Coronary artery (tissue), 2 donors: ENCODE measurements at regions not wholly inside any gene's neighbourhood (a gene's known extent, or its start where the extent isn't known, plus 50 kb on each side); places are given as distances from the start of the nearest gene placed in this dataset.

ENCODE experiments used
- DNase-seq: peaks from one replicate; pipeline ENCODE4 v3.0.0-alpha.2; 2017; ENCODE audit warnings: low spot score
- H3K27ac ChIP-seq, 2 donors: fragments of 200-600 bp; sonication (generic); one replicate each; pipeline ENCODE4 v1.5.1; 2016 to 2019
- H3K4me3 ChIP-seq: fragments of 200-600 bp; sonication (generic); 2 replicates; pipeline ENCODE4 v1.5.1; 2016; ENCODE audit warnings: mild to moderate bottlenecking, moderate library complexity
- TF ChIP-seq, protein P1 (sequence below): fragments of 200-600 bp; sonication (generic); IDR thresholded peaks from one replicate; pipeline ENCODE4 v1.5.1; 2019; ENCODE audit warnings: antibody characterized with exemption

DNA sequence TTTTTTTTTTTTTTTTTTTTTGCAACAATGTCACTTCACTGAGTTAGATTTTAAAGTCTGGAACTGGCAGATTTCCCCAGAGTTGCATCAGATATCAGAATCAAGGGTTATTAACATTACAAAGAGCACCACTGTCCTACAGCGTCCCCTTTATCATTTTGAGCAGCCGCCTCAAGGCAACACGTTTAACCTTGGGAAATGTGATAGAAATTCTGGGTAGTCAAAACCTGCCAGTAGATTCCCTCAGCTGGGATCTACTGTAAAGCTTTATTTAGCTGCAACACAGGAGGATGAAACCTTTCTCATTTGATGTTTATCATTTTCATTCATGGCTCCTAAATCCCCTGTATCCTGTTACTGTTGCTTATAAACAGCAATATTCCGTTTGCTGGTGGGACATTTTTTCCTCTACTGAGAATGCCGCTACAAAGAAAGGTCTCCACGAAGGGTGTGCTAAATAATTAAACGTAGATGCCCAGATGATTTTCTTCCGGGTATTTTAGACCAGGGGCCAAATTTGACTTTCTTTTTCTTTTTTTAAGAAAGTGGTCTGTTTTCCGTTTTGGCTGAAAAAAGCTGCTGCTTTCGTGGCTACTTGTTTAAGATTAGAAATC lies 436.1 kb upstream of the GOT2 start:
- DNase-seq = no peak
- TF ChIP-seq, protein P1, sequence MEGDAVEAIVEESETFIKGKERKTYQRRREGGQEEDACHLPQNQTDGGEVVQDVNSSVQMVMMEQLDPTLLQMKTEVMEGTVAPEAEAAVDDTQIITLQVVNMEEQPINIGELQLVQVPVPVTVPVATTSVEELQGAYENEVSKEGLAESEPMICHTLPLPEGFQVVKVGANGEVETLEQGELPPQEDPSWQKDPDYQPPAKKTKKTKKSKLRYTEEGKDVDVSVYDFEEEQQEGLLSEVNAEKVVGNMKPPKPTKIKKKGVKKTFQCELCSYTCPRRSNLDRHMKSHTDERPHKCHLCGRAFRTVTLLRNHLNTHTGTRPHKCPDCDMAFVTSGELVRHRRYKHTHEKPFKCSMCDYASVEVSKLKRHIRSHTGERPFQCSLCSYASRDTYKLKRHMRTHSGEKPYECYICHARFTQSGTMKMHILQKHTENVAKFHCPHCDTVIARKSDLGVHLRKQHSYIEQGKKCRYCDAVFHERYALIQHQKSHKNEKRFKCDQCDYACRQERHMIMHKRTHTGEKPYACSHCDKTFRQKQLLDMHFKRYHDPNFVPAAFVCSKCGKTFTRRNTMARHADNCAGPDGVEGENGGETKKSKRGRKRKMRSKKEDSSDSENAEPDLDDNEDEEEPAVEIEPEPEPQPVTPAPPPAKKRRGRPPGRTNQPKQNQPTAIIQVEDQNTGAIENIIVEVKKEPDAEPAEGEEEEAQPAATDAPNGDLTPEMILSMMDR = no peak
- Histone ChIP-seq H3K27ac (no peak overlapping the region), H3K4me3 (no peak overlapping the region)

DNA sequence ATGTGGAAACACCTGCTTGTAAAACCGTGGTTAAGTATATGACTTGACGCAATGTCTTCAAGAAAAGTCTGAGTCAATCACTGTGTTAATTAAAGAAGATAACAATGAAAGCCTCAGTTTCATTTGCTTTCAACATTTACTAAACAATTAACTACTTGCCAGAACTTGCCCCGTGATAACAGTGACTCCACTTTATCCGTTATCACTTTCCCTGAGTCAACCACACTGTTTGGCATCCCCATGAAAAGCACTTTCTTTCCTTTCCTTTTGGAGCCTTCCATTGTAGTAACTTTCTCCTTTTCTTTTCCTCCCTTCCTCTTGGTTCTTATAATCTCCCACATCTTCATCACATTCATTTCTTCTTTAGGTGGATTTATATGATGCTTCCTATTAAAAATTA lies 435.1 kb upstream of the GOT2 start:
- DNase-seq = no peak

DNA sequence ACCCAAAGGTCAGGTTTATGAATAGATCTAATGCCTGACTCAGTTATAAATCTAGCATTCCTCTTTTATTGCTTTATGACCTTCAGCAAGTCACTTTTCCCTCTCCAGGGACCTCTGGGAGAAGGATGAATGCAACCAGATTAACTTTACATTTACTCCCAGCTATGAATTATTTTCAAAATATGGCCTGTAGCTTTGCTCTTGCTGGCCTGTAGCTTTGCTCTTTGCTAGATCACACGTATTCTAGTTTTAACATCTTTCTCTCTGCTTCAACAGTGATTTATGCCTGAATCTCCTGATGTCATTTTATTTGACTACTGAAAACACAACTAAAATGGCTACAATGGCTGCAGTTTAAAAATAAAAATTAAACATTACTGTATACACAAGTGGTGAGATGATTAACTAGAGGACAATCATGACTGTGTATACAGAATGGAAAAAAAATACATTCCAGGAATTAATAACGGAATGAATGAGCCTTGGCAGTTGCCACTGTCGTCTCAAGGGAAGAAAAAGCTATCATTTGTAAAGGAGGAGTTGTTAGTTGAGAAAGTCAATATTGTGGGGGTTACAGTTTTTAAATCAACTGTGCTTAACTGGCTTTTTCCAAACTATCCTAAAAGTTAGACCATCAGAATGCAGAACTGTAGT lies 434.5 kb upstream of the GOT2 start:
- no peak for DNase-seq
- Histone ChIP-seq H3K27ac (no peak overlapping the region), H3K4me3 (no peak overlapping the region)
- TF ChIP-seq, protein P1 = no peak

More for the DNA sequence above, 435.1 kb upstream of the GOT2 start:
- H3K4me3 ChIP-seq = no peak overlapping the region
- H3K27ac ChIP-seq = no peak overlapping the region
- TF ChIP-seq, protein P1 = no peak

DNA sequence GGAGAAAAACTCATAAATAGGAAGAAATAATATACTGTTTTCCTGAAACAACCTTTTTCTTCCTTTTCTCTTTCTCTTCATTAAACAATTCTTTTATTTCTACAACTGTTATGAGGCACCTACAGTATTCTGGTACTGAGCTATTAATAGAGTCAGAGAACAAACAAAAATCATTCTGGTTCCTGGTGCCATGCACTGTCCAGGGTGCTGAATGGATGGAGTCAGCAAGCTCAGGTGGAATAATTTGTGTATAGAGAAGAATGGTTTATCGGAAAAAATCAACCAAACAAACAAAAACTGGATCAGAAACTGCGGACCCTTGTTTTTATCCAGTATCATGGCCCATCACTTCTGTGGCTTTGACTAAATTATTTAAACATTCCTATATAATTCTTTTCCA lies 430.3 kb upstream of the GOT2 start:
- no peak for DNase-seq
- H3K27ac ChIP-seq = no peak overlapping the region
- no peak overlapping the region for H3K4me3 ChIP-seq
- TF ChIP-seq, protein P1 = no peak

DNA sequence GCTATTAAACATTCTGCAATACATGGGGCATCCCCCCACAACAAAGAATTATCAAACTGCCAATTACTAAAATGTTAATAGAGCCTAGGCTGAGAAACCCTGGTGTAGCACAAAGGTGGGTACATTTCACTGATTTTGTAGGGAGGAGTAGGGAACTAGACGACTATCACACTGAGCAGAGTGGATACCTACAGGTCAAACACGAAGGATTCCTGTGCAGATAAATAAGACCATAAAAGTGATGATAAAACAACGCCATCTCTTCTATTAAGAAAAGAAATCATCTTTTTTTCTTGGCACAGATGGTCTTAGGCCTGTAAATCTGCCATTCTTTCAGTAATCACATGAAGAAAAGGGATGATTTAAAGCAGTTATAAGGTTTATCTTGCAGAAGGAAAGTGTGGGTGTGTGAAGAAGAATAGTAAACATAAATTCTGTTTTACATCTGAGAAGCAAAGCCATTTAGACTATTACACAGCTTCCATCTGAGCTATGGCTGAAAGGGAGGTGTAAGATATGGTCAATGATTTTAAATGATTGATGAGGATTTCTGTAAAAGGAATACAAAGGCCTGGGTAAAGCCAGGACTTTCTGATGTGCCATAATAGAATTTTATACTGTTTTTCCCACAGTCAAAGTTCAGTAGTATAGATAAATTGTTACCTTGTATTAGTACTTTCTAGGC lies 429.4 kb upstream of the GOT2 start:
- H3K27ac ChIP-seq = no peak overlapping the region
- H3K4me3 ChIP-seq = no peak overlapping the region
- DNase-seq = no peak
- TF ChIP-seq, protein P1 = no peak

DNA sequence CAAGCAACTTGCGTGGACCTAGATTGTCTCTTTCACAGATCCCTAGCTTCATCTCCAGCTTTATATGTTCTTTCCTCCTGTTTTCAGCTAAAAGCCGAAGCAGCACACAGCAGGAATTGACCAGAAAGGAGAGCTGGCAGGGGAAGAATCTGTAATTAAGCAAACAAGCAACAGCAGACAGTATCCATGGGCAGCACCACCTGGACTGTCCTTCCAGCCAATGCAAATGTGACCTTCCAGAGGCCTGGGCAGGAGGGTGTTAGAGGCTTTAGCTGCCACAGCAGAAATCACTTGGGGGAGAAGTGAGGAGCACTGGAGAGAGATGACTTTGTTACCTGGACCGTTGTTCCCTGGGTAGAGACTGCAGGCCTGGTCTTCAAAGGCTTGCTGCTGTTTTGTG lies 427.6 kb upstream of the GOT2 start:
- H3K27ac ChIP-seq = no peak overlapping the region

More for the DNA sequence above, 427.6 kb upstream of the GOT2 start:
- TF ChIP-seq, protein P1 = no peak
- H3K4me3 ChIP-seq = no peak overlapping the region
- no peak for DNase-seq
